ENCODE measurements at regions not wholly inside any gene's neighbourhood (a gene's known extent, or its start where the extent isn't known, plus 50 kb on each side); places are given as distances from the start of the nearest gene placed in this dataset.

DNA sequence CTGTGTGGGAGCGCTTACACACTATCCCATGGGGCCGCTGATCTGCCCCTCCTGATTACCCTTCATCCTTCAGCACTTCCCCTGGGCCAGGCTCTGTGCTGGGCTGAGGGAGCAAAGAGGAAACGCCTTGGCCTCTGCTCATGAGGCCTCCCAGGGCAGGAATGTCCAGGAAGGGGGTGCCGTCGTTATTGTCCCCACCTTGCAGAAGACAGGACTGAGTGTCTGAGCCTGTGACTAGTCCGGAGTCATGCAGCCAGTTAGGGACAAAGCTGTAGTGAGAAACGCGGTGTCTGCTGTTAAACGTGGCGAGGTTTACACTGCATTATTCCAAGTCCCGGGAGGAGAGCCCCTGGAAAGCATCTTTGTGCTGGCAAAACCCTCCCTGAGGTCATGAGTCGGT is 160.0 kb downstream of the TRIM29 start:
- no TSS peak for BruUV-seq (replicated peaks)
- H3K4me1 Mint-ChIP-seq (ENCODE audit: insufficient read depth, unreplicated experiment) = no peaks in the 10 kb centered on the region
- H3K36me3 Mint-ChIP-seq (ENCODE audit: insufficient read depth, unreplicated experiment) = no peaks in the 10 kb centered on the region
- no peak overlapping the region for H3K4me3 Mint-ChIP-seq (ENCODE audit: unreplicated experiment)
- intact Hi-C loops (cut with micrococcal nuclease) = no loop called here
- CTCF ChIA-PET = no interaction called here
- no peak overlapping the region for H3K27ac Mint-ChIP-seq (ENCODE audit: low read depth, unreplicated experiment)
- H3K9me3 Mint-ChIP-seq (ENCODE audit: unreplicated experiment) = no peaks in the 10 kb centered on the region
- DNase-seq (ENCODE audit: unreplicated experiment) = no peak
- TF ChIP-seq CTCF (IDR thresholded peaks at IDR 0.05; ENCODE audit: unreplicated experiment) = no peak
- peaks cover 60% of the 10 kb centered on the region for H3K27me3 Mint-ChIP-seq (ENCODE audit: insufficient read depth, unreplicated experiment)
- POLR2A ChIA-PET = no interaction called here

GRCh38 chr11:119977561-119977860 is 160.4 kb downstream of the TRIM29 start:
- Mint-ChIP-seq H3K9me3 (ENCODE audit: unreplicated experiment) (no peaks in the 10 kb centered on the region), H3K27me3 (ENCODE audit: insufficient read depth, unreplicated experiment) (peaks cover 57% of the 10 kb centered on the region), H3K4me3 (ENCODE audit: unreplicated experiment) (no peak overlapping the region), H3K36me3 (ENCODE audit: insufficient read depth, unreplicated experiment) (no peaks in the 10 kb centered on the region), H3K4me1 (ENCODE audit: insufficient read depth, unreplicated experiment) (no peaks in the 10 kb centered on the region), H3K27ac (ENCODE audit: low read depth, unreplicated experiment) (no peak overlapping the region)
- POLR2A ChIA-PET = no interaction called here
- intact Hi-C loops (cut with micrococcal nuclease) = no loop called here
- TF ChIP-seq CTCF (IDR thresholded peaks at IDR 0.05; ENCODE audit: unreplicated experiment) = no peak
- no peak for DNase-seq (ENCODE audit: unreplicated experiment)
- no TSS peak for BruUV-seq (replicated peaks)
- CTCF ChIA-PET = no interaction called here

DNA sequence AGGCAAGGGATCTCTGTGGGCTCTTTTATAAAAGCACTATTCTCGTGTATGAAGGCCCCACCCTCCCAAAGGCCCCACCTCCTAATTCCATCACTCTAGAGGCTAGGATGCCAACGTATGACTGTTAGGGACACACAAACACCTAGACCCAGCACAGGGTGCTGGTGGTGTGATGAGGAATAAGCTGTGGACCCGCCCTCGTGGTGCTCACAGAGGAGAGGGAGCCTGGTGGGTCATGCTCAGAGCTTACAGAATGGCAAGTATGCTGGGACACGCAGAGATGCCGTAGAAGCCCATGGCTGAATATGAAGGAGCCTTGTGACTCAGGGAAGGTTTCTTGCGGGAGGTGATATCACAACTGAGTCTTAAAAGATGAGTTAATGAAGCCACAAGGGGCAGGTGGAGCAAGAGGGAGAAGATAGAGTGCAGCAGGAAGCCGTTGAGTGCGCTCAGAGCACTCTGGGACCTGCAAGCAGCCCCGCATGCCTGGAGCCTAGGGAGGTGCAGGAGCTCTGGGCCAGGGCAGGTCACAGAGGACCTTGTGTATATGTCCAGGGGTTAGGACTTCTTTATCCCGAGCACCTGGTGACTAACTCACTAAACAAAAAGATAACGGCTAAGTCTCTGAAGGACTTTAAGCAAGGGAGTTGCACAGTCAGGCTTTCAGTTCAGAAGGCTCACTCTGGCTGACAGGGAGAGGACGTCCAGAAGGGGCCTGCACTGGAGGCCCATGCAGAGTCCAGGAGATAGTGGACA is 160.9 kb downstream of the TRIM29 start:
- no peak for DNase-seq (ENCODE audit: unreplicated experiment)
- no TSS peak for BruUV-seq (replicated peaks)
- Mint-ChIP-seq H3K4me1 (ENCODE audit: insufficient read depth, unreplicated experiment) (no peaks in the 10 kb centered on the region), H3K27me3 (ENCODE audit: insufficient read depth, unreplicated experiment) (peaks cover 53% of the 10 kb centered on the region), H3K4me3 (ENCODE audit: unreplicated experiment) (no peak overlapping the region), H3K9me3 (ENCODE audit: unreplicated experiment) (no peaks in the 10 kb centered on the region), H3K27ac (ENCODE audit: low read depth, unreplicated experiment) (no peak overlapping the region), H3K36me3 (ENCODE audit: insufficient read depth, unreplicated experiment) (no peaks in the 10 kb centered on the region)
- ChIA-PET POLR2A (interaction anchor here (0.6 kb wide), 1 partner anchor 131 kb away, joined by 3 read pairs; no protein-coding TSS in a partner anchor), CTCF (no interaction called here)
- TF ChIP-seq CTCF (IDR thresholded peaks at IDR 0.05; ENCODE audit: unreplicated experiment) = no peak
- intact Hi-C loops (cut with micrococcal nuclease) = no loop called here

GRCh38 chr11:119975561-119976152 is 162.3 kb downstream of the TRIM29 start:
- H3K27me3 Mint-ChIP-seq (ENCODE audit: insufficient read depth, unreplicated experiment) = peaks cover 53% of the 10 kb centered on the region
- no peak overlapping the region for H3K4me3 Mint-ChIP-seq (ENCODE audit: unreplicated experiment)
- H3K27ac Mint-ChIP-seq (ENCODE audit: low read depth, unreplicated experiment) = no peak overlapping the region
- no peak for TF ChIP-seq CTCF (IDR thresholded peaks at IDR 0.05; ENCODE audit: unreplicated experiment)
- no TSS peak for BruUV-seq (replicated peaks)
- intact Hi-C loops (cut with micrococcal nuclease) = no loop called here
- H3K36me3 Mint-ChIP-seq (ENCODE audit: insufficient read depth, unreplicated experiment) = no peaks in the 10 kb centered on the region
- H3K9me3 Mint-ChIP-seq (ENCODE audit: unreplicated experiment) = no peaks in the 10 kb centered on the region
- no peak for DNase-seq (ENCODE audit: unreplicated experiment)
- no peaks in the 10 kb centered on the region for H3K4me1 Mint-ChIP-seq (ENCODE audit: insufficient read depth, unreplicated experiment)
- ChIA-PET CTCF (no interaction called here), POLR2A (no interaction called here)

All from MCF 10A (cell line).